HPDE6-E6E7 (cell line): ENCODE measurements at regions not wholly inside any gene's neighbourhood (a gene's known extent, or its start where the extent isn't known, plus 50 kb on each side); places are given as distances from the start of the nearest gene placed in this dataset.

Source experiments
- DNase-seq: peaks from one replicate; pipeline ENCODE4 v3.0.0; 2011; ENCODE audit warnings: missing footprints; ENCODE audit errors: extremely low spot score

GRCh38 chr21:28464095-28464494 lies 528.6 kb downstream of the LTN1 start:
- DNase-seq, result no peak

- no peak for DNase-seq
These were observed 533.5 kb downstream of the LTN1 start for GRCh38 chr21:28459193-28459592.

- no peak for DNase-seq
These were observed 534.2 kb downstream of the LTN1 start for GRCh38 chr21:28458446-28458845.

GRCh38 chr21:28455253-28455600 lies 537.5 kb downstream of the LTN1 start:
- DNase-seq, result no peak

DNA sequence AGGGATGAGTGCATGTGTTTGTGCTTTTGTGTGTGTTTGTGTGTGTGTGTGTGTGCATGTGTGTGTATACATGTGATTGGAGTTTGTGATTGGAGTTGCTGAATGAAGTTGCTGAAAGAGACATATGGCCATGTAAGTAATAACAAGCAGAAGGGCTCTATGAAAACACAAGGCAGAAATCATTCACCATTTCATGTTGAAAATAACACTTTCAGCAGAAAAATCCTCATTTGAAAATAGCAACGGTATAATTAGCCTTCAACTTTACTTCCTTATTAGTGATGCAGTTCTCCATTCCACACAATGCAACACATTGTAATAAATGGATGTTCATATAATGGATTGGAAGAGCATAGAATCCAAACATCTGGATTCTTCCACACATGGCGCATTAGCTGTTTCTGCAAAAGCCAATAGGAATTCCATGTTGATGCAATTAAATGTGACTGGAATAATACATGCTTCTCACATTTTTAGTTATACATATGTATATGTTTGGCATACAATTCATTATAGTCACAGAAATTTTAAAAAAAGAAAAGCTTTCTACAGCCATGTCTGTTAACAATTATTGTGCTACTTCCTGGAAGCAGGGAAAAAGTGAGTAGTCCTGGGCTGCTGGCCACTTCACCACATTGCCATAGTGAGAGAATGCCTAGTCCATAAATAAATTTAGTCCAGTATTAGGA lies 538.0 kb downstream of the LTN1 start:
- DNase-seq, result no peak

DNA sequence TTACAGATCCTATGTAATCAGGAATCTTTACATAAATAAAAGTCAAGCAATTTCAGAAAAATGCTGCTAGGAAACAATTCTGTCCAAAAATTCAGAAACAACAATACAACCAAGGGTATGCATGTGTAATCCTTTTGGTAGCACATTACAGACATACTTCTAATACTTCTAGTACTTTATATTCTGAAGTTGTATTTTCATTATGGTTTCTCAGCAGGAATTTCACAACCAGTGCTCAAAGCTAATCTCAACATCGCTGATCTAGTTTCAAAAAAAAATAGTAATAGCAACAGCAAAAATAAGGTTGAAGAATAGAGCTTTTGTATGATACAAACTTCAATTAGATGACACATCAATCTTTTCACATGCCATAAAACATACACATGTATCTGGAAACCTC lies 545.2 kb downstream of the LTN1 start:
- no peak for DNase-seq

- DNase-seq, result no peak
These were observed 547.4 kb downstream of the LTN1 start for GRCh38 chr21:28445141-28445830.

DNA sequence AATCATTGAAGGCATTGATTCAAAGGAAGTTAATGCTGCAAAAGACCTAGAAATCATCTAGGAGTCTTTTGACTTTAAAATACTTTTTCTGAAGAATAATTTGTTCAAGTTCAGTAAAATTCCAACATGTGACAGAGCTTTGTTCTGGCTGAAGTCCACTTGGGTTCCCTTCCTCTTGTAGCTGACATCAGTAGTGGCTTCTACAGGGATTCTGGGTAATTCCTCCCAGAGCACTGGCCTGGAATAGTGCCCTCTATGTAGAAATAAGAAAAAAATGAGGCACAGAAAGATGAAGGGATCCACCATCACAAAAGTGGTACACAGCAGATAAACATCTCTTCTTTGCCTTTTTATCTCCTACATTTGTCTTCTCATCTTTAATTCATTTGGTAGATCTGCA lies 548.1 kb downstream of the LTN1 start:
- no peak for DNase-seq

DNA sequence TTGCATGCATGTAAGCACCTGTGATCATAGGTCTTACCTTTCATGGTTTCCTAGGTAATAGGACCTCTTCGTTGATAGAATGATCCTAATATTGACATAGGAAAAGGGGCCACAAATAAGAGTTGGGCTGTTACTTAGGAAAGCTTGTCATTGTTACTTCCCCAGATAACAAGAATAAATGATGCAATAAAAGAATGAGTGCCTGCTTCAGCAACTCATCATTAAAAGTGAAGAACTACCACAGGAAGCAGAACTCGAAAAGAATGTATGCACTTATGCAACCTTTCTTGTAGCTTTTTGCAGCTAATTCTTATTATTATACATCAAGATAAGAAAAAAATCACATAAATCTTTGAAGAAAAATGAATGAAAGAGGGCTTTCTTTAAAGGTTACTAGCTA lies 548.6 kb downstream of the LTN1 start:
- DNase-seq, result no peak

GRCh38 chr21:28442624-28443023 lies 550.1 kb downstream of the LTN1 start:
- no peak for DNase-seq

DNA sequence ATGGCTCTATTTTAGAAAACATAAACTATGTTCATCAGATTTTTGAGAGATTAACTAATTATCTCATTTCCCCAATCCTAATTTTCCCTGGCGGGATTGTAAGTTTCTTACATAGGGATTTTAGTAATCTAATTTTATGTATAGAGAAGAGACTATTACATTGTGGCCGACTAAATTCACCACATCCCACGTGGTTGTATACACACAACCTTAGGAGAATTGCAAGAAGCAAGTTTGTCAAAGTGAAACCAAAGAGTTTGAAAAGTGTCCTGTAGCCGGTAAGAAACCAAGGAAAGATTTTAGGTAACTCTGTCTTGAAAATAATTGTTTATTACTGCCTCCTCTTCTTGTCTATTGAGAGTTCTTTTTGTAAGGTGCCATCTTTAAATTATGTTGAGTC lies 550.6 kb downstream of the LTN1 start:
- DNase-seq, result no peak

DNA sequence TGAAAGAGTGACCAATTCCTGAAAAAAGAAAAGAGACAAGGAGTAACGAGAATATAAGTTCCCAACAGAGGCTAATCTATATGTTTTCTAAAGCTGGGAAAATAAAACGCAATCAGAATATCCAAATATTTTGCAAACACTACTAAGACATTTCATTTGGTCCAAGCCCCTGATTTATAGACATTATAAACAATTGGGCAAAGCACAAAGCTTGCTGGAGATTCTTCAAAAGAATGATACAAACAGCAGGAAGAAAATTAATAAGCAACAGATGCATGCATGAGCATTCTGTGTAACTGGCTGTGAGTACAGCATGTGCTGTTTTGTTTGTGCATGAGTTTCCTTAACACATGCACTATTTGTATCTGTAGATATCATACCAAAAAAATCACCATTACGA lies 552.9 kb downstream of the LTN1 start:
- DNase-seq, result no peak

DNA sequence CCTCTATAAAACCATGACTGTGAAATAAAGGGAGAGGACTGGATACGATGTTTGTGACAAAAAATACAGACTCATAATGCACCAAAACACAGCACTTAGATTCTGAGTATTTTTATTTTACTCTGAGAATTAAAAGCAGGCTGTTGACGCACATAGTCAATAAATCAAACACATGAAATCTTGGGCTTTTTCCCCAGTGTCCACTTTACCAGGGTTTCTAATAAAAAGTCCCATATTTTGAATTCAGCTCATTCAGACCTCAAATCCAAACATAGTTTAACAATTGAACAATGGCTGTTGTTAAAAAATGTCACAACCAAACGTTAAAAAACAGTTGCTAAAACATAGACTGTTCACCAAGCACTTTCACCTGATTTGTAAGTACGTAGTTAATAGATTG lies 553.4 kb downstream of the LTN1 start:
- no peak for DNase-seq

DNA sequence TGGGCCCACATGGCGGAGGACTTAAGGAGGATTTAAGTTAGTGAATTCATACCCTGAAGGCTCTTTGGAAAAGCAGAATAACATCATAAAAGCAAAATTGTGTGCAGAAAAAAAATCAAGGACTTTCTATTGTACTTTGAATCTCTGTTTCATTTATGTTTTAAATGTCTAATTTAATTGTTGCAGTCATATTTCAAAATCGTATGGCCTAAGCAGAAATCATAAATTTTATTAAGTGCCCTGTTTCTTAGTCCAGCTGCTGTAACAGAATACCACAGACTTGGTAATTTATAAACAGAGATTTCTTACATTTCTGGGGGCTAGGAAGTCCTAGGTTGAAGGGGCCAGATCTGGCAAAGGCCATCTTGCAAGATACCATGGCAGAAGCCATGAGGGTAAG lies 555.6 kb downstream of the LTN1 start:
- no peak for DNase-seq

GRCh38 chr21:28436286-28436932 lies 556.3 kb downstream of the LTN1 start:
- DNase-seq, result peak; percentile 3

DNA sequence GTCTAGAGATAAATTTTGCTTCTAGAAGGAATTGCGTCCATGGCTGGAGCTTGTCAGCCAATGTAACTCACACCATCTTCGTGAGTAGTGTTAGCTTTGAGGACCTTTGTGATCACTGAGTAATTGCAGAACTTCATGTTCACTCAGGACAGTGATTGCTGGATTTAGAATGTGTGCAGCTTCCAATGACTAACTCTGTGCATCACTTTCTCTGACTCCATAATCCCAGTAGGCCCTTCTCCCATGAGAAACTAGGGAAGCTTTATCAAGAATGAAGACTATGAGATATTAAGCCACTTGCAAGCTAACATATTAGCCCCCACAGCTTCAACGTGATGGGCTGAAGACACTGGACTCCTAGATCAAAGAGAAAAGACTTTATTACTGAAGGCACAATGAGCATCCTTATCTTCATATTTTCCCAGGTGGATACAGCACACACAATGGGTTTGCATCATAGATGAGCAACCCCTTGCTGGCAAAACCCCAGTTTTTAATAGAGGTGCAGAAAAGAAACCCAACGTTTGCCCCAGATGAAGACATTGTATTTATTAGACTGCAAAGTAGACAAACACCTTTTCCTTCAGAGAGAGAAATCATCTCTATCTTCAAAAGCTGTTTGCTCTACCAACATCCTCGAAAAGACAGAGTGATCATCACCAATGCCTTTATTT lies 561.0 kb downstream of the LTN1 start:
- DNase-seq, result no peak

- DNase-seq, result no peak
These were observed 561.7 kb downstream of the LTN1 start for GRCh38 chr21:28431022-28431421.

- DNase-seq, result no peak
These were observed 563.5 kb downstream of the LTN1 start for GRCh38 chr21:28429161-28429560.

- no peak for DNase-seq
These were observed 565.2 kb downstream of the LTN1 start for GRCh38 chr21:28427394-28428022.

DNA sequence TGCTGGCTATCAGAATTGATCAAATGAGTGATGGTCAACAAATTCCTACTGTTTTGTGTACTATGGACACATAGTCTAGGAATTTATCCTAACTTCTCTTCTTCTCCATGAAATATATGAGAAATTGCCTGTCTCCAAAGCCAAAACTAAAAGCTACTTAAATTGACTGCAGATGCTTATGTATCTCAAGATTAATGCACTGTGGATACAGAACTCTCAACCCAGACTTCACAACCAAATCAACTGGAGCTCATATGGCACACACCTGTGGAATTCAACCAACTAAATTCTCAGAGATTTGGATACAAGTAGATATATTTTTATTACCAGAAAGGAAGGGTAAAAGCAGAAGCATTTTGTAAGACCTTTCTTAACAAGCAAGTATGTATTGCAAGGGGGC lies 566.1 kb downstream of the LTN1 start:
- DNase-seq, result no peak

DNA sequence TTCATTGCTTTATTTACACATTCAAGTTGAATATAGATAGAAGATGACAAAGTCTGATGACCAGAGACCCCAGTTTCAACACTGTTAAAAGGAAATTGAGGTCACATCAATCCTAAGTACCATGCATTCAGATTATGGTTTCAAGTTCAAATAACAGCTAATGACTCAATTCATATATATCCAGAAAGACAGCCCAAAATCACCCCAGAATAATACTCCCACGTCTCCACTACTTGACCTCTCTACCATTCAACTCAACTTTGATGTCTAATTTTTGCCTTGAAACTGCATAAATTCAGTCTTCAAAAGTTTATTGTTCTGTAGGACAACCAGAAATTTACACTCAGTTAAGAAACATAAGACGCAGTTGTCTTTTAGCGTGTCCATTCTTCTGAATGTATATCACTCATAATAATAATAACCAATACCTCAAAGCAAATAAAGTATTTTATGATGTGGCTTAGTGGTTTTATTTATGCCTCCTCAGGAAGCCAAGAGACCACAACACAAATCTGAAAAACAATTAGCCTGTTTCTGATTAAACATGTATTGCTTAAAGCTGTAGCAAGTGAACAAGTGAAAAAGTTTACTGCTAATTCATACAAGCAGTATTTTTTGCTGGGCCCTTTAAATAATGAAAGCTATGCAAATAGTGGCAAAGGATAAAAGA lies 569.0 kb downstream of the LTN1 start:
- no peak for DNase-seq
